ENCODE measurements at regions not wholly inside any gene's neighbourhood (a gene's known extent, or its start where the extent isn't known, plus 50 kb on each side); places are given as distances from the start of the nearest gene placed in this dataset.

GRCh38 chr6:78101387-78101786 lies 448.5 kb downstream of the MEI4 start:
- TF ChIP-seq, protein P1, sequence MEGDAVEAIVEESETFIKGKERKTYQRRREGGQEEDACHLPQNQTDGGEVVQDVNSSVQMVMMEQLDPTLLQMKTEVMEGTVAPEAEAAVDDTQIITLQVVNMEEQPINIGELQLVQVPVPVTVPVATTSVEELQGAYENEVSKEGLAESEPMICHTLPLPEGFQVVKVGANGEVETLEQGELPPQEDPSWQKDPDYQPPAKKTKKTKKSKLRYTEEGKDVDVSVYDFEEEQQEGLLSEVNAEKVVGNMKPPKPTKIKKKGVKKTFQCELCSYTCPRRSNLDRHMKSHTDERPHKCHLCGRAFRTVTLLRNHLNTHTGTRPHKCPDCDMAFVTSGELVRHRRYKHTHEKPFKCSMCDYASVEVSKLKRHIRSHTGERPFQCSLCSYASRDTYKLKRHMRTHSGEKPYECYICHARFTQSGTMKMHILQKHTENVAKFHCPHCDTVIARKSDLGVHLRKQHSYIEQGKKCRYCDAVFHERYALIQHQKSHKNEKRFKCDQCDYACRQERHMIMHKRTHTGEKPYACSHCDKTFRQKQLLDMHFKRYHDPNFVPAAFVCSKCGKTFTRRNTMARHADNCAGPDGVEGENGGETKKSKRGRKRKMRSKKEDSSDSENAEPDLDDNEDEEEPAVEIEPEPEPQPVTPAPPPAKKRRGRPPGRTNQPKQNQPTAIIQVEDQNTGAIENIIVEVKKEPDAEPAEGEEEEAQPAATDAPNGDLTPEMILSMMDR (IDR thresholded peaks at IDR 0.05) = no peak
- TF ChIP-seq POLR2AphosphoS5 (IDR thresholded peaks at IDR 0.05) = no peak
- no peak for TF ChIP-seq EP300 (IDR thresholded peaks at IDR 0.05)
